WI38 (cell line): ENCODE measurements at regions not wholly inside any gene's neighbourhood (a gene's known extent, or its start where the extent isn't known, plus 50 kb on each side); places are given as distances from the start of the nearest gene placed in this dataset.

Source experiments
- H3K4me3 ChIP-seq: 2 replicates; pipeline ENCODE4 v1.5.1; 2011; ENCODE audit warnings: low read depth, mild to moderate bottlenecking, control low read depth, low read length
- CTCF ChIP-seq: IDR thresholded peaks from 2 replicates; pipeline ENCODE4 v1.5.1; 2012; ENCODE audit warnings: low read depth, mild to moderate bottlenecking, control low read depth, low read length

DNA sequence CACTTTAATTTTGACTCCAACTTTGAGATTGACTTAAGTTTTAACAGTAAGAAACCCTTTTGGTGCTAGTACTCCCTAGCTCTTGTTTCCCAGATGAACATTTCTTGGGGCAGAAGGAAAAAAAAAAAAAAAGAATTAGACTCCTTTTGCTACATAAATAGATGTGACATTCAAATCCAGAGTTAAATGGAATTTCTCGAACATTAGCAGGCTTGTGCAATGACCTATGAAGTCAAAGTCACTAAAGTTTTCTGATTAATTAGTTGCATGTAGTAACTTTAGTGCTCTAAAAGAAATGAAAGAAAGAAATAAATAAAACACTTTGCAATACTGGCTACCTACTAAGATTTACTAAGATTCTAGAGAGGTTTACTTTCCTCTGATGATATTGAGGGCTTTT, 106.8 kb downstream of the TMEM174 start:
- H3K4me3 ChIP-seq, result no peak overlapping the region
- no peak for TF ChIP-seq CTCF

DNA sequence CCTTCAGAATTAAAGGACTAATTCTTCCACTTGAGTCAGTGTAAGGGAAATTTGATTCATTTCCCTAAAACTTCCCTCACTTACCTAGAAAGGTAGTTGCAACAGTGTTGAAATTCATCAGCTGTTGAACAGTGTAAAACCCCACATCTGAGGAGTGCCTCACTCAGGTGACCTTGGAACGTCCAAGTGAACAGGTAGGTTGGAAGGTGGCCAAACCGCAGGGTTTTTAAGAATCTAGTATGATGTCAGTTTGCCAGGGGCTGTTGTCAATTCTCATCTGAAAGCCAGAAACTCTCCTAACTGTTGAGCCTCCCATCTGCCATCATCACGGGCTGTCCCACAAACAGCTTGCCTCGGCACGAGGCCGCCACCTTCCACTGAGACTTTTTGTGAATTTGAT, 105.7 kb downstream of the TMEM174 start:
- no peak for TF ChIP-seq CTCF

GRCh38 chr5:73274881-73275663, 102.1 kb downstream of the TMEM174 start:
- TF ChIP-seq CTCF, result no peak
- no peak overlapping the region for H3K4me3 ChIP-seq

More for the DNA sequence above, 105.7 kb downstream of the TMEM174 start:
- H3K4me3 ChIP-seq, result no peak overlapping the region

DNA sequence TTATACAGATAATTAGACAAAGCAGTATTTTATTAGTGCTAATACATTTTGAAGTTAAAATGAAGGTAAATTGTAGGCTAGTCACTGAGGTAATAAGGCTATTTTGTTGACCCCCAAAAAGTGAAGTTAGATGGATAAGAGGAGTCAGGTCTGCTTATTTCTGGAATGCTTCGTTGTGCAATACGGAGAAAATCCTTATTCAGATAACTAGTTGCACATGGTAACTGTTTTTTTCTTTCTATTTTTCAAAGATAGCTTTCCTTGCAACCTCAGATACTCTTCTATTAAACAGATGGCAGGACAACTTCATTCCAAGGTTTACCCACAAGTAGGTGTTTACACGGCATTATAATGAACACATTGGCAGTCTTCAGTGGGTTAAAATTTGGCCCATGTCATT, 101.1 kb downstream of the TMEM174 start:
- no peak overlapping the region for H3K4me3 ChIP-seq
- no peak for TF ChIP-seq CTCF

DNA sequence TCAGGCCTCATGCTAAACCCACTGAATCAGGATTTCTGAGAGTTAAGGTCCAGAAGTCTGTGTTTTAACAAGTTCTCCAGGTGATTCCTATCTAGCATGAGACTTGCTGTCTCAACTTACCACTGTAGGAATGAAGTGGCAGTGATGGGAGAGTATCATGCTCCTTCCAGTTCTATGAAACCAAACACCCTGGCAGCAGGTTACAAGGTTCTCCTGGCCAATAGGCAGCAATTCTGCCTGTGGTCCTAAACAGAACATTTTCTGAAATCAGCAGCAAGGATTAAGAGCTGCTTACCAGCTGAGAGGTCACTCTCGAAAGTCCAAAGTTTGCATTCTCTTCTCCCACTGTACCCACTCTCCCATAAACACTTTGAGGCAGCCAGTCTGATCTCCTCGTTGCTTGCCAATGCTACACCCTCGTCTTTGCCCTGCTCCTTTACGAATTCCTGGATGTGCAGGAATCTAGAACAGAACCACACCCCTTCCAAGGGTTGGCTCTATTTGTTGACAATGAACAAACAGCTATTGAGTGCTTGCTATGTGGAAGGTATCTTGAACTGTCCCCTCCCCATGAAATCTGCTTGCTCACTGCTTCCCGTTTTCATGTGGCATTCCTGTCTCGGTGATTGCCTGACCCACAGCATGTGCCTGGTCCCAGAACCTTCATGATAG, 100.5 kb downstream of the TMEM174 start:
- no peak for TF ChIP-seq CTCF
- no peak overlapping the region for H3K4me3 ChIP-seq

DNA sequence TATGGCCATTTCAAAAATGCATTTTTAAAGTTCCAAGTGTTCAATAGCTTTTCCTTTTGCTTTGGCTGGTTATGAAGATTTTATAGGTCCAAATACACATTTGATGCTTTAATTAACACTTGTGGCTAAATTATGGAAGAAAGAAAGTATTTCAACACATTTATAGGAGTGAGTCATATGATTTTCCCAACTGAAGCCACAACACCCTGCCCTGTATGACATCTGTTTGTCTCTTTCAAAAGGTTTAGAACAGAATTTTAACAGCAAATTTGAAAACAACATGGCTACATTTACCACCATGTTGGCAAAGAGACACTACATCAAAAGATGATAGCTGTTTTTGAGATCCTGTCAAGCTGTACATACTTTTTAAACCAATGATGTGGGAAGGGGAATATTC, 99.4 kb downstream of the TMEM174 start:
- no peak overlapping the region for H3K4me3 ChIP-seq

More for the DNA sequence above, 99.4 kb downstream of the TMEM174 start:
- no peak for TF ChIP-seq CTCF
